Activated CD8-positive, alpha-beta memory T cell treated with anti-CD3 and anti-CD28 coated beads for 4 hours (primary cell): ENCODE measurements at regions not wholly inside any gene's neighbourhood (a gene's known extent, or its start where the extent isn't known, plus 50 kb on each side); places are given as distances from the start of the nearest gene placed in this dataset.

Experiments used
- DNase-seq, 2 donors: peaks; one replicate each; pipeline ENCODE4 v3.0.0-alpha.2; 2020; ENCODE audit warnings: low read depth in 2 of 2

DNA sequence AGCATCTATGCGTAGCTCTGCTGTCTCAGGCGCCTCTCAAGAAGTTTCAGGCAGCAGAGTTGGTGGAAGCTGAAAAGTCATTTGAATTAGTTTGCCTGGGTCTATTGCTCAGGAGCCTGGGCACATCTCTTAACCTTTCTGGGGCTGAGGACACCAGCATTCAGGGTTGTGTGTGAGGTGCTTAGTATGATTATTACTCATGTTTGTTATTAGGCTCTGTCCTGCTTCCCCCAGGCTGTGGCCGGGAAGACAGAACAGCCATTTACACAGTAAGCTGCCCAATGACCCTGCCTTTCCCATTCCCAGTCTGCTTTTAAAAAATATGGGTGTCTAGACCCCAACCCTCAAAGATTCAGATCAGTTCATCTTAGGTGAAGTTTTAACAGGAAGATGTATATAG lies 53.9 kb upstream of the CACNA1E start:
- DNase-seq = no peak

DNA sequence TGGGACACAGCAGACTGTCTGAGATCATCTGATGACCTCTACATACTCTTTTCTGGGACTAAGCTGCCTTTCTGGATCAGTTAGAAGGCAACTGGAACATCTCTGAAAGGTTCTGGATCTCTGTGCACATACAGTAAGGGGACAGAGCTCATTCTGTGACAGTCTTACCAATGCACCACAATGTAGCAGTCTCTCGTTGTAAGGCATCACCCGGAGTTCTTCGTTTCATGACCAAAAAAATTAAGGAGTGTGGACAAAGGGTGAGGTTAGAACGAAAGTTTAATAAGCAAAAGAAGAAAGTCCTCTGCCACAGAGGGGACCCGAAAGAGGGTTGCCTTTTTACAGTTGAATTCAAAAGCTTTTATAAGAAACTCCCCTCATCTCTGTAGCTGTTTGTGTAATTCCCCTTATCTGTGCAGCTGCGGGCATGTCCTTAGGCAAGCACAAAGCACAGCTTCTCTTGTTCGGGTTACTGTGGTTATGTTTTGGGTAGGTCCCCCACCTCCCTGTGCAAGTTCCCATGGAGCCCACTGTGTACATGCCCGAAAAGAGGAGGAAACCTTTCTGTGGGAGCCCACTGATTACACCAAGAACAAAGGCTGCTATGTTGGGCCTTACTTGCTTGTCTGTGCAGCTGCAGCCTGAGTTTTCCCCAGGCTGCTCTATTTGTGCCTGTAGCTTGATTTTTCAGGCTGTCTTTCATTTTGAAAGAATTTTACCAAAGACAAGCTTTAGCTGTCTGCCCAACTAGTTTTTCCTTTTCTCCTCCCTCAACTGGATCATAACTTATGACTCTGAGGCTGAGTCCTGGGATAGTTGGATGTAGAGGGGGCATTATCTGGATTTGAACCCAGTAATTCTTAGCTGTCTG lies 53.1 kb upstream of the CACNA1E start:
- no peak for DNase-seq
